A549 (cell line): ENCODE measurements at regions not wholly inside any gene's neighbourhood (a gene's known extent, or its start where the extent isn't known, plus 50 kb on each side); places are given as distances from the start of the nearest gene placed in this dataset.

Experiments used
- ATAC-seq, 2 experiments: fragments of 200-7000 bp in 1 of 2; fragments of >200 bp in 1 of 2; cut with Nextera tagmentation in 1 of 2; cut with Tn5 transposase in 1 of 2; 3 replicates each; pipeline versions ENCODE4 v1.8.0 to v1.9.1; 2018 to 2020; ENCODE audit warnings: mild to moderate bottlenecking in 1 of 2, moderate library complexity in 1 of 2
- CTCF ChIA-PET: fragments of 300-600 bp; sonication (Branson Sonifier 250); formaldehyde crosslinking; extraction: SDS; loops from one replicate; lab custom pipeline; 2021; ENCODE audit warnings: antibody characterized with exemption, inconsistent platforms; lab: Yijun Ruan, JAX
- POLR2A ChIA-PET: fragments of 350-600 bp; formaldehyde crosslinking; extraction: SDS; loops from one replicate; lab custom pipeline; 2021; ENCODE audit warnings: antibody characterized with exemption, inconsistent platforms; lab: Yijun Ruan, JAX
- DNase-seq, 2 experiments: peaks; one replicate each; pipeline versions ENCODE4 v3.0.0 to v3.0.0-alpha.2; 2011 to 2016; ENCODE audit warnings: low read depth in 1 of 2, low spot score in 1 of 2
- FAIRE-seq: peaks from 2 replicates; lab custom pipeline; 2011; peaks lifted over from hg19 to GRCh38; lab: Jason Lieb, UNC
- H3K27ac ChIP-seq, 2 experiments: fragments of >200 bp; sonication (Bioruptor Twin); formaldehyde crosslinking; 3 replicates each; pipeline ENCODE4 v1.5.1; 2016 to 2017
- H3K4me1 ChIP-seq: fragments of >200 bp; sonication (Bioruptor Twin); formaldehyde crosslinking; 3 replicates; pipeline ENCODE4 v1.6.1; 2016
- H3K4me2 ChIP-seq: fragments of >200 bp; sonication (Bioruptor Twin); formaldehyde crosslinking; 3 replicates; pipeline ENCODE4 v1.6.1; 2016
- H3K4me3 ChIP-seq: fragments of >200 bp; sonication (Bioruptor Twin); formaldehyde crosslinking; 3 replicates; pipeline ENCODE4 v1.5.1; 2016
- H3K9me3 ChIP-seq: fragments of >200 bp; sonication (Bioruptor Twin); formaldehyde crosslinking; 3 replicates; pipeline ENCODE4 v1.6.1; 2016
- BCL3 ChIP-seq: fragments of >200 bp; sonication (Bioruptor Twin); formaldehyde crosslinking; IDR thresholded peaks from 3 replicates; pipeline ENCODE4 v1.6.1; 2016
- BHLHE40 ChIP-seq: IDR thresholded peaks from 2 replicates; pipeline ENCODE4 v1.6.1; 2012; ENCODE audit warnings: low read depth, low read length, inconsistent platforms
- CBX2 ChIP-seq: fragments of 200-600 bp; sonication (generic); IDR thresholded peaks from 2 replicates; pipeline ENCODE4 v1.6.1; 2016; ENCODE audit warnings: low read depth, mild to moderate bottlenecking, borderline replicate concordance
- CBX8 ChIP-seq: fragments of 200-600 bp; sonication (generic); IDR thresholded peaks from 2 replicates; pipeline ENCODE4 v1.6.1; 2016
- CEBPB ChIP-seq, 2 experiments: fragments of >200 bp in 1 of 2; sonication (Bioruptor Twin) in 1 of 2; formaldehyde crosslinking in 1 of 2; IDR thresholded peaks; 2 replicates each; pipeline ENCODE4 v1.6.1; 2012 to 2016
- CHD2 ChIP-seq: fragments of 150-350 bp; IDR thresholded peaks from 2 replicates; pipeline ENCODE4 v1.6.1; 2014; ENCODE audit warnings: low read length; ENCODE audit not compliant: partially characterized antibody
- E2F6 ChIP-seq: IDR thresholded peaks from 2 replicates; pipeline ENCODE4 v1.6.1; 2012; ENCODE audit warnings: low read depth, borderline replicate concordance
- EP300 ChIP-seq, 2 experiments: fragments of >200 bp; sonication (Bioruptor Twin); formaldehyde crosslinking; IDR thresholded peaks; 2 replicates in 1 of 2; 3 replicates in 1 of 2; pipeline ENCODE4 v1.6.1; 2016 to 2017
- ESRRA ChIP-seq: fragments of 150-350 bp; IDR thresholded peaks from 2 replicates; pipeline ENCODE4 v1.6.1; 2014; ENCODE audit warnings: mild to moderate bottlenecking, low read length, borderline replicate concordance
- HEYL ChIP-seq: fragments of 250-450 bp; sonication (Bioruptor Pico); IDR thresholded peaks from 2 replicates; pipeline ENCODE4 v1.8.0; 2021; ENCODE audit warnings: mild to moderate bottlenecking, moderate library complexity
- HOXA7 ChIP-seq: fragments of 250-450 bp; sonication (Bioruptor Pico); IDR thresholded peaks from 2 replicates; pipeline ENCODE4 v1.5.0; 2020; ENCODE audit warnings: mild to moderate bottlenecking, moderate library complexity
- HOXB5 ChIP-seq: fragments of 250-450 bp; sonication (Bioruptor Pico); IDR thresholded peaks from 2 replicates; pipeline ENCODE4 v1.5.0; 2020; ENCODE audit warnings: mild to moderate bottlenecking, moderate library complexity
- KDM5A ChIP-seq: fragments of 200-600 bp; sonication (generic); IDR thresholded peaks from 2 replicates; pipeline ENCODE4 v1.6.1; 2016; ENCODE audit warnings: antibody characterized with exemption, mild to moderate bottlenecking
- MAX ChIP-seq: IDR thresholded peaks from 2 replicates; pipeline ENCODE4 v1.6.1; 2012
- NPAS2 ChIP-seq: fragments of 250-450 bp; sonication (Bioruptor Pico); IDR thresholded peaks from 2 replicates; pipeline ENCODE4 v1.8.0; 2022; ENCODE audit warnings: mild to moderate bottlenecking, moderate library complexity, borderline replicate concordance
- POLR2A ChIP-seq: IDR thresholded peaks from 2 replicates; pipeline ENCODE4 v1.6.1; 2012; ENCODE audit warnings: mild to moderate bottlenecking, low read length
- POLR2AphosphoS2 ChIP-seq: conservative IDR thresholded peaks from 2 replicates; pipeline ENCODE4 v1.6.1; 2012; ENCODE audit warnings: low read length, improper control_type of control experiment, inconsistent platforms
- RARB ChIP-seq: fragments of 250-450 bp; sonication (Bioruptor Pico); IDR thresholded peaks from 2 replicates; pipeline ENCODE4 v1.8.0; 2021; ENCODE audit warnings: mild to moderate bottlenecking, moderate library complexity
- RCOR1 ChIP-seq: fragments of 150-350 bp; IDR thresholded peaks from 2 replicates; pipeline ENCODE4 v1.6.1; 2014; ENCODE audit warnings: antibody characterized with exemption, low read length, low read depth
- REST ChIP-seq: fragments of 200-600 bp; sonication (generic); IDR thresholded peaks from 2 replicates; pipeline ENCODE4 v1.6.1; 2016; ENCODE audit warnings: antibody characterized with exemption, mild to moderate bottlenecking, moderate library complexity
- RNF2 ChIP-seq: fragments of 200-600 bp; sonication (generic); IDR thresholded peaks from 2 replicates; pipeline ENCODE4 v1.6.1; 2016; ENCODE audit warnings: low read depth, mild to moderate bottlenecking, antibody characterized with exemption, moderate library complexity, borderline replicate concordance
- SREBF2 ChIP-seq: fragments of 450-650 bp; IDR thresholded peaks from 2 replicates; pipeline ENCODE4 v1.6.1; 2014; ENCODE audit warnings: mild to moderate bottlenecking, moderate library complexity
- USF2 ChIP-seq: fragments of 450-650 bp; IDR thresholded peaks from 2 replicates; pipeline ENCODE4 v1.6.1; 2014; ENCODE audit warnings: antibody characterized with exemption
- ZC3H11A ChIP-seq: fragments of 450-650 bp; IDR thresholded peaks from 2 replicates; pipeline ENCODE4 v1.6.1; 2014; ENCODE audit warnings: antibody characterized with exemption, mild to moderate bottlenecking
- WGBS: methylation state at CpG from one replicate; pipeline ENCODE4 v1.1.6; 2017; ENCODE audit errors: missing lambda C conversion rate; 5-methylcytosine and 5-hydroxymethylcytosine counted together

- Histone ChIP-seq H3K27ac (no peak overlapping the region), H3K9me3 (no peaks in the 10 kb centered on the region), H3K4me1 (no peaks in the 10 kb centered on the region), H3K4me3 (no peak overlapping the region), H3K4me2 (no peak overlapping the region)
- no peak for FAIRE-seq
- TF ChIP-seq USF2 (no peak), CEBPB (IDR thresholded peaks at IDR 0.05) (no peak), CHD2 (no peak), BCL3 (no peak), SREBF2 (no peak), POLR2AphosphoS2 (no peak), RARB (CRISPR knock-in tag) (no peak), RCOR1 (no peak), HEYL (CRISPR knock-in tag) (no peak), NPAS2 (CRISPR knock-in tag) (no peak), HOXA7 (no peak), CBX8 (no peak), POLR2A (no peak), CBX2 (no peak), REST (no peak), HOXB5 (CRISPR knock-in tag) (no peak)
- ATAC-seq, result no peak
- ChIA-PET POLR2A (no interaction called here), CTCF (no interaction called here)
- under 1% methylated on average over 4 of the region's 4 CpGs for WGBS
- no peak for DNase-seq
Measured at GRCh38 chr12:5259523-5259922, 172.4 kb upstream of the NTF3 start.

GRCh38 chr12:5260086-5260485 is 171.8 kb upstream of the NTF3 start:
- ChIA-PET CTCF (no interaction called here), POLR2A (no interaction called here)
- FAIRE-seq (no peak), ATAC-seq (no peak), DNase-seq (no peak)
- no peak for TF ChIP-seq ESRRA
- TF ChIP-seq EP300 (IDR thresholded peaks at IDR 0.05), result no peak
- no peak for TF ChIP-seq ZC3H11A
- no peak for TF ChIP-seq RNF2
- no peak for TF ChIP-seq POLR2A
- TF ChIP-seq KDM5A, result no peak
- no peak for TF ChIP-seq HEYL (CRISPR knock-in tag)
- no peak for TF ChIP-seq NPAS2 (CRISPR knock-in tag)
- TF ChIP-seq BHLHE40, result no peak
- no peak for TF ChIP-seq E2F6
- TF ChIP-seq MAX, result no peak
- no peaks in the 10 kb centered on the region for H3K9me3 ChIP-seq
- no peaks in the 10 kb centered on the region for H3K4me1 ChIP-seq
- H3K27ac ChIP-seq, result no peak overlapping the region
- WGBS, result 6% methylated on average over 3 of the region's 3 CpGs
- no peak overlapping the region for H3K4me3 ChIP-seq
- no peak overlapping the region for H3K4me2 ChIP-seq
